HepG2 (cell line): ENCODE measurements at regions not wholly inside any gene's neighbourhood (a gene's known extent, or its start where the extent isn't known, plus 50 kb on each side); places are given as distances from the start of the nearest gene placed in this dataset.

Source experiments
- ATAC-seq: fragments of 200-7000 bp; cut with Tn5 transposase; 3 replicates; pipeline ENCODE4 v1.9.1; 2020; ENCODE audit warnings: mild to moderate bottlenecking, moderate library complexity
- BruUV-seq: library from RNA; stranded (reverse); fragments of 400-500 nt; replicated peaks from 2 replicates; lab custom pipeline; 2021; lab: Mats Ljungman, UMichigan
- CTCF ChIA-PET: fragments of 300-600 bp; formaldehyde crosslinking; extraction: SDS; loops from one replicate; lab custom pipeline; 2021; ENCODE audit warnings: low total read pairs, inconsistent platforms, low intra/inter-chr PET ratio; lab: Yijun Ruan, JAX
- POLR2A ChIA-PET: fragments of 350-600 bp; sonication (Branson Sonifier 250); formaldehyde crosslinking; loops from one replicate; lab custom pipeline; 2020; ENCODE audit warnings: antibody characterized with exemption, inconsistent platforms; lab: Yijun Ruan, JAX
- DNase-seq: peaks from one replicate; pipeline ENCODE4 v3.0.0-alpha.2; 2015; ENCODE audit warnings: low spot score
- FAIRE-seq: peaks from 3 replicates; lab custom pipeline; 2011; peaks lifted over from hg19 to GRCh38; lab: Jason Lieb, UNC
- H2AFZ ChIP-seq: one replicate; pipeline ENCODE4 v1.6.1; 2011; ENCODE audit warnings: low read length, inconsistent platforms
- H3K27ac ChIP-seq: fragments of 300-600 bp; 3 replicates; pipeline ENCODE4 v1.8.0; 2011; ENCODE audit warnings: mixed run types, mild to moderate bottlenecking, mixed read lengths, low read length, inconsistent platforms; ENCODE audit not compliant: insufficient read depth; ENCODE audit errors: extremely low read length
- H3K27me3 ChIP-seq, 2 experiments: fragments of 200-600 bp in 1 of 2; 2 replicates in 1 of 2; 3 replicates in 1 of 2; pipeline versions ENCODE4 v1.6.0 to v1.8.0; 2011; ENCODE audit warnings: low read length in 2 of 2, mild to moderate bottlenecking in 2 of 2, moderate library complexity in 2 of 2, inconsistent platforms in 1 of 2; ENCODE audit not compliant: insufficient read depth in 2 of 2, control insufficient read depth in 1 of 2
- H3K36me3 ChIP-seq, 2 experiments: fragments of 200-600 bp in 1 of 2; replicated peaks in 1 of 2; 2 replicates in 1 of 2; 3 replicates in 1 of 2; pipeline versions ENCODE4 v1.5.1 to v1.8.0; 2011; ENCODE audit warnings: low read length in 2 of 2, inconsistent platforms in 1 of 2; ENCODE audit not compliant: insufficient read depth in 2 of 2, control insufficient read depth in 1 of 2
- H3K4me1 ChIP-seq: 2 replicates; pipeline ENCODE4 v1.5.1; 2012; ENCODE audit warnings: low read length, inconsistent platforms; ENCODE audit not compliant: insufficient read depth
- H3K4me2 ChIP-seq: 2 replicates; pipeline ENCODE4 v1.6.0; 2011; ENCODE audit warnings: low read depth, low read length, inconsistent platforms
- H3K4me3 ChIP-seq, 3 experiments: fragments of 200-600 bp in 1 of 3; sonication (generic), shearing (Covaris generic) in 1 of 3; replicated peaks in 1 of 3; 2 replicates each; pipeline ENCODE4 v1.5.1; 2011 to 2016; ENCODE audit warnings: low read length in 3 of 3, inconsistent platforms in 2 of 3, low read depth in 2 of 3, mild to moderate bottlenecking in 2 of 3, control low read depth in 1 of 3, mixed read lengths in 1 of 3; ENCODE audit not compliant: insufficient read depth in 1 of 3
- H3K79me2 ChIP-seq: one replicate; pipeline ENCODE4 v1.6.1; 2011; ENCODE audit warnings: low read length, inconsistent platforms; ENCODE audit not compliant: insufficient read depth
- H3K9ac ChIP-seq: 2 replicates; pipeline ENCODE4 v1.6.0; 2011; ENCODE audit warnings: mild to moderate bottlenecking, low read depth, low read length, inconsistent platforms; ENCODE audit not compliant: insufficient read depth
- H3K9me3 ChIP-seq: 2 replicates; pipeline ENCODE4 v1.5.1; 2012; ENCODE audit warnings: mild to moderate bottlenecking, low read length
- H4K20me1 ChIP-seq: 2 replicates; pipeline ENCODE4 v1.6.0; 2011; ENCODE audit warnings: inconsistent platforms, mild to moderate bottlenecking, low read length, moderate library complexity; ENCODE audit not compliant: insufficient read depth
- DZIP1 ChIP-seq: sonication (generic); formaldehyde crosslinking; IDR thresholded peaks from 2 replicates; pipeline ENCODE4 v1.5.0; 2020; ENCODE audit warnings: mild to moderate bottlenecking, missing genetic modification reagents
- FOXP1 ChIP-seq, 2 experiments: fragments of 450-650 bp in 1 of 2; IDR thresholded peaks; 2 replicates each; pipeline ENCODE4 v1.6.1; 2017 to 2018; ENCODE audit warnings: antibody characterized with exemption in 1 of 2
- KAT7 ChIP-seq: IDR thresholded peaks from 2 replicates; pipeline ENCODE4 v1.6.1; 2018; ENCODE audit warnings: borderline replicate concordance, missing compliant biosample characterization
- NFIB ChIP-seq: sonication (generic); formaldehyde crosslinking; IDR thresholded peaks from 2 replicates; pipeline ENCODE4 v1.9.0; 2021; ENCODE audit warnings: missing genetic modification reagents, mild to moderate bottlenecking, borderline replicate concordance
- TOPORS ChIP-seq: sonication (generic); formaldehyde crosslinking; IDR thresholded peaks from 2 replicates; pipeline ENCODE4 v1.8.0; 2023; ENCODE audit warnings: mild to moderate bottlenecking, missing genetic modification reagents
- ZHX2 ChIP-seq, 2 experiments: sonication (generic) in 1 of 2; formaldehyde crosslinking in 1 of 2; IDR thresholded peaks; 2 replicates each; pipeline versions ENCODE4 v1.6.1 to v1.9.0; 2014 to 2022; ENCODE audit warnings: antibody characterized with exemption in 1 of 2, borderline replicate concordance in 1 of 2, inconsistent platforms in 1 of 2, low read depth in 1 of 2, missing genetic modification reagents in 1 of 2
- ZNF746 ChIP-seq: sonication (generic); formaldehyde crosslinking; IDR thresholded peaks from 2 replicates; pipeline ENCODE4 v1.8.0; 2022; ENCODE audit warnings: mild to moderate bottlenecking, missing genetic modification reagents
- WGBS: methylation state at CpG from one replicate; pipeline ENCODE4 v1.1.6; 2017; ENCODE audit warnings: low lambda C conversion rate; 5-methylcytosine and 5-hydroxymethylcytosine counted together
- in situ Hi-C: cut with HindIII; loops from 2 replicates; pipeline ENCODE4 v1.10.0; 2017; ENCODE audit warnings: low pct_unique_long_range_greater_than_20kb; ENCODE audit not compliant: extremely low pct_ligation_motif_present
- intact Hi-C: fragments of 100-400 bp; cut with micrococcal nuclease; formaldehyde crosslinking; loops from one replicate; pipeline ENCODE4 v1.10.0; 2022; ENCODE audit not compliant: unreplicated experiment

- peaks cover 19% of the 10 kb centered on the region; the same call in 1 of the 2 replicates for H3K9me3 ChIP-seq
- no peak overlapping the region for H3K27ac ChIP-seq
- no peaks in the 10 kb centered on the region for H3K79me2 ChIP-seq
- TF ChIP-seq ZHX2 (IDR thresholded peaks at IDR 0.05; ENCODE audit: low read depth), result no peak
- TF ChIP-seq ZHX2 (CRISPR knock-in tag; IDR thresholded peaks at IDR 0.05; ENCODE audit: borderline replicate concordance), result no peak
- no peak for TF ChIP-seq FOXP1 (IDR thresholded peaks at IDR 0.05)
- TF ChIP-seq FOXP1 (CRISPR knock-in tag; IDR thresholded peaks at IDR 0.05), result no peak
- no peak for TF ChIP-seq NFIB (CRISPR knock-in tag)
- TF ChIP-seq DZIP1 (CRISPR knock-in tag), result no peak
- TF ChIP-seq TOPORS (CRISPR knock-in tag), result no peak
- no peak for TF ChIP-seq KAT7
- no peak for TF ChIP-seq ZNF746 (CRISPR knock-in tag)
- ChIA-PET CTCF (no interaction called here), POLR2A (no interaction called here)
- intact Hi-C loops, result no loop called here
- H3K36me3 ChIP-seq, result no peaks in the 10 kb centered on the region
- FAIRE-seq (no peak), ATAC-seq (no peak), DNase-seq (no peak)
- no TSS peak for BruUV-seq
- no peak overlapping the region for H3K4me2 ChIP-seq
- WGBS, result 5% methylated on average over 4 of the region's 4 CpGs
- no peak overlapping the region for H2AFZ ChIP-seq
- no peaks in the 10 kb centered on the region for H3K27me3 ChIP-seq
- H3K9ac ChIP-seq, result no peak overlapping the region
- H3K4me1 ChIP-seq, result no peaks in the 10 kb centered on the region
- in situ Hi-C loops, result no loop called here
- H3K4me3 ChIP-seq, result no peak overlapping the region
- H4K20me1 ChIP-seq, result no peaks in the 10 kb centered on the region
These were observed 201.3 kb downstream of the SLITRK6 start for GRCh38 chr13:85597790-85598500.
